Upper lobe of left lung (tissue), 4 donors: ENCODE measurements at regions not wholly inside any gene's neighbourhood (a gene's known extent, or its start where the extent isn't known, plus 50 kb on each side); places are given as distances from the start of the nearest gene placed in this dataset.

Source experiments
- CTCF ChIP-seq, 6 experiments: fragments of 450-650 bp in 4 of 6; fragments of 200-600 bp in 2 of 6; sonication (generic) in 2 of 6; IDR thresholded peaks; one replicate each; pipeline ENCODE4 v1.5.1; 2016 to 2019; ENCODE audit warnings: antibody characterized with exemption in 6 of 6
- POLR2A ChIP-seq, 4 donors: fragments of 450-650 bp; IDR thresholded peaks; one replicate each; pipeline ENCODE4 v1.5.1; 2016 to 2017; ENCODE audit warnings: antibody characterized with exemption in 4 of 4, mild to moderate bottlenecking in 2 of 4
- POLR2AphosphoS5 ChIP-seq, 2 donors: sonication (generic); formaldehyde crosslinking; IDR thresholded peaks; one replicate each; pipeline ENCODE4 v1.5.1; 2017; ENCODE audit warnings: antibody characterized with exemption in 2 of 2

DNA sequence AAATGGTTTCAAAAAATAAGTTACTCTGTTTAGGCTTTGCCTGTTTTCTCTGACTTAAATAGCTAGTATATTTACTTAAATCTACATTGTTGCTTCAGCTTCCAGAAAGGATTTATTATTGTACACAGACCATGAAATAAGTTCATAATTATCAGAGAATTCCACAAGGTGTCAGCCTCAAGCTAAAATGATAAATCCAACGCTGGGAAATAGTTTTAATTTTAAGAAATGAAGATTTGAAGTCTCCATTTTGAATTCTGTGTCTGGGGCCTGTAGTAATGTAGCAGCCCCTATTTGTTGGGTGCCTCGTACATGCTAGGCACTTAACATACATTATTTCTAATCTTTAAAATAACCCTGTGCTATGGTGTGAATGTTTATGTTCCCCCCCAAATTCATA lies 92.6 kb upstream of the KCNMB2 start:
- TF ChIP-seq CTCF (IDR thresholded peaks at IDR 0.05) (no peak), POLR2A (IDR thresholded peaks at IDR 0.05) (no peak), POLR2AphosphoS5 (IDR thresholded peaks at IDR 0.05) (no peak)
